Stimulated activated CD4-positive, alpha-beta T cell treated with anti-CD3 and anti-CD28 coated beads, TNF-alpha, amount 100 ng/mL, for 24 hours (primary cell): ENCODE measurements at regions not wholly inside any gene's neighbourhood (a gene's known extent, or its start where the extent isn't known, plus 50 kb on each side); places are given as distances from the start of the nearest gene placed in this dataset.
"Not testable (repeated sequence)": the region's sequence is repeated elsewhere in the genome, so short reads cannot be mapped to it uniquely, and the experiment has no call there.

ENCODE experiments used
- DNase-seq, 3 experiments: peaks; one replicate each; pipeline ENCODE4 v3.0.0-alpha.2; 2020; ENCODE audit warnings: low read depth in 3 of 3

- DNase-seq = no peak
Measured at GRCh38 chr16:85220964-85221731, 108.9 kb upstream of the CIBAR2 start.

- DNase-seq = no peak
Measured at GRCh38 chr16:85221771-85222154, 109.5 kb upstream of the CIBAR2 start.

- no peak for DNase-seq
Measured at GRCh38 chr16:85222155-85222863, 110.0 kb upstream of the CIBAR2 start.

GRCh38 chr16:85225257-85225656 lies 113.0 kb upstream of the CIBAR2 start:
- no peak for DNase-seq

- DNase-seq = no peak
Measured at GRCh38 chr16:85225721-85226120, 113.4 kb upstream of the CIBAR2 start.

- DNase-seq = no peak
Measured at GRCh38 chr16:85227084-85227945, 115.0 kb upstream of the CIBAR2 start.

- DNase-seq = no peak
Measured at GRCh38 chr16:85227946-85228862, 115.9 kb upstream of the CIBAR2 start.

GRCh38 chr16:85228970-85229430 lies 116.7 kb upstream of the CIBAR2 start:
- no peak for DNase-seq

GRCh38 chr16:85229869-85230462 lies 117.7 kb upstream of the CIBAR2 start:
- no peak for DNase-seq

- DNase-seq = not testable (repeated sequence)
Measured at GRCh38 chr16:85230764-85231383, 118.6 kb upstream of the CIBAR2 start.

- DNase-seq = no peak
Measured at GRCh38 chr16:85231959-85232358, 119.7 kb upstream of the CIBAR2 start.

GRCh38 chr16:85232369-85233142 lies 120.3 kb upstream of the CIBAR2 start:
- DNase-seq = no peak

- no peak for DNase-seq
Measured at GRCh38 chr16:85233516-85233915, 121.2 kb upstream of the CIBAR2 start.

- no peak for DNase-seq
Measured at GRCh38 chr16:85234310-85235204, 122.3 kb upstream of the CIBAR2 start.

GRCh38 chr16:85235991-85236817 lies 123.9 kb upstream of the CIBAR2 start:
- DNase-seq = no peak

- DNase-seq = no peak
Measured at GRCh38 chr16:85236818-85237150, 124.5 kb upstream of the CIBAR2 start.

- no peak for DNase-seq
Measured at GRCh38 chr16:85237817-85238216, 125.5 kb upstream of the CIBAR2 start.

GRCh38 chr16:85238233-85238647 lies 126.0 kb upstream of the CIBAR2 start:
- DNase-seq = no peak
